ENCODE measurements at regions not wholly inside any gene's neighbourhood (a gene's known extent, or its start where the extent isn't known, plus 50 kb on each side); places are given as distances from the start of the nearest gene placed in this dataset.

DNA sequence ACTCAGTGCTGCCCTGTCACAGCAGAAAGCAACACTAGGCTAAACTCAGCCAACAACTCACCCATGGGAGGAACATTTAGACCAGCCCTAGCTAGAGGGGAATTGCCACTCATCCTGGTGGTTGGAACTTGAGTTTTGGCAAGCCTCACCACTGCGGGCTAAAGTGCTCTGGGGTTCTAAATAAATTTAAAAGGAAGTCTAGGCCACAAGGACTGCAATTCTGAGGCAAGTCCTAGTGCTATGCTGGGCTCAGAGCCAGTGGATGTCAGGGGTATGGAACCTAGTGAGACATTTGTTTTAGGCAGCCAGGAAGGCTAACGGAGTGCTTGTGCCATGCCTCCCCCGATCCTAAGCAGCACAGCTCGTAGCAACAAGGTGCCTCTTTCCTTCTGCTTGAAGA, 78.0 kb downstream of the RGS13 start:
- TF ChIP-seq, protein P1, sequence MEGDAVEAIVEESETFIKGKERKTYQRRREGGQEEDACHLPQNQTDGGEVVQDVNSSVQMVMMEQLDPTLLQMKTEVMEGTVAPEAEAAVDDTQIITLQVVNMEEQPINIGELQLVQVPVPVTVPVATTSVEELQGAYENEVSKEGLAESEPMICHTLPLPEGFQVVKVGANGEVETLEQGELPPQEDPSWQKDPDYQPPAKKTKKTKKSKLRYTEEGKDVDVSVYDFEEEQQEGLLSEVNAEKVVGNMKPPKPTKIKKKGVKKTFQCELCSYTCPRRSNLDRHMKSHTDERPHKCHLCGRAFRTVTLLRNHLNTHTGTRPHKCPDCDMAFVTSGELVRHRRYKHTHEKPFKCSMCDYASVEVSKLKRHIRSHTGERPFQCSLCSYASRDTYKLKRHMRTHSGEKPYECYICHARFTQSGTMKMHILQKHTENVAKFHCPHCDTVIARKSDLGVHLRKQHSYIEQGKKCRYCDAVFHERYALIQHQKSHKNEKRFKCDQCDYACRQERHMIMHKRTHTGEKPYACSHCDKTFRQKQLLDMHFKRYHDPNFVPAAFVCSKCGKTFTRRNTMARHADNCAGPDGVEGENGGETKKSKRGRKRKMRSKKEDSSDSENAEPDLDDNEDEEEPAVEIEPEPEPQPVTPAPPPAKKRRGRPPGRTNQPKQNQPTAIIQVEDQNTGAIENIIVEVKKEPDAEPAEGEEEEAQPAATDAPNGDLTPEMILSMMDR (IDR thresholded peaks at IDR 0.05; ENCODE audit: insufficient read depth, low read length, poor library complexity, severe bottlenecking): no peak
- Histone ChIP-seq H3K27me3 (ENCODE audit: control insufficient read depth, insufficient read depth, low read length) (no peaks in the 10 kb centered on the region), H3K36me3 (ENCODE audit: control insufficient read depth, insufficient read depth, low read length) (no peaks in the 10 kb centered on the region), H3K4me3 (ENCODE audit: low read depth, low read length) (no peak overlapping the region)
- no peak for DNase-seq (ENCODE audit: low read depth)

- DNase-seq (ENCODE audit: low read depth): no peak
Measured at GRCh38 chr1:192724670-192725069, 84.2 kb upstream of the RGS2 start.

DNA sequence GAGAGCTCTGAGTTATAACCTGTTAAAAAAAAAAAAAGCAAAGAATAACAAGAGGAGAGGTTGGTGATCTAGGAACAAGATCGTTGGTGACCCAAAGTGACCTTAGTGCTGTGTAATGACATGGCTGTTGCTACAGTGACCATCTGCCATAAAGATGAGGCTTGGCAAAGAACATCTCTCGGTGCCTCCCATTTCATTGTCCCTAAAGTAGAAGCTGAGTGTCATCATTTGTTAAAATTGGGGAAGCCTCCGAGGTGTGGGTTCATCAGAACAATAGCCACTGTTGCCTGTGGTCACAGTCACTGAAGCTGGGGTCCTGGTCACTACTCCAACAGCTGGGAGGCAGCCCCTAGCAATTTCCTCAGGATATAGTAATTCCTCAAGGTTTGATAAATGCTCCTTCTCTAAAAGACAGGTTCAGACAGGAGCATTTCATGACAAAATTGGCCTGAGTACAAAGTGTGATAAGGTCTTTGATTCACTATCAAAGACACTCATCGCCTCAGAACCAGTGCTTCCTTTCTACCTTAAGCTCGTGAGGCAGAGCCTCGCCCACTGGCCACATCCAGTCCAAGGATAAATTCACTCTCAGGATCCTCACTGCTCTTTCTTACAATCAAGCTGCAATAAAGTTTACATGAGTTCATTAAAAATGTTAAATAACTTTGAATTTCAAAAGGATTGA, 81.9 kb upstream of the RGS2 start:
- Histone ChIP-seq H3K36me3 (ENCODE audit: control insufficient read depth, insufficient read depth, low read length) (no peaks in the 10 kb centered on the region), H3K27me3 (ENCODE audit: control insufficient read depth, insufficient read depth, low read length) (no peaks in the 10 kb centered on the region), H3K4me3 (ENCODE audit: low read depth, low read length) (no peak overlapping the region)
- no peak for DNase-seq (ENCODE audit: low read depth)
- TF ChIP-seq, protein P1 (IDR thresholded peaks at IDR 0.05; ENCODE audit: insufficient read depth, low read length, poor library complexity, severe bottlenecking): no peak

More at GRCh38 chr1:192724670-192725069, 84.2 kb upstream of the RGS2 start:
- Histone ChIP-seq H3K4me3 (ENCODE audit: low read depth, low read length) (no peak overlapping the region), H3K27me3 (ENCODE audit: control insufficient read depth, insufficient read depth, low read length) (no peaks in the 10 kb centered on the region), H3K36me3 (ENCODE audit: control insufficient read depth, insufficient read depth, low read length) (no peaks in the 10 kb centered on the region)
- TF ChIP-seq, protein P1 (IDR thresholded peaks at IDR 0.05; ENCODE audit: insufficient read depth, low read length, poor library complexity, severe bottlenecking): no peak

- H3K27me3 ChIP-seq (ENCODE audit: control insufficient read depth, insufficient read depth, low read length): no peaks in the 10 kb centered on the region
- no peaks in the 10 kb centered on the region for H3K36me3 ChIP-seq (ENCODE audit: control insufficient read depth, insufficient read depth, low read length)
- H3K4me3 ChIP-seq (ENCODE audit: low read depth, low read length): no peak overlapping the region
- TF ChIP-seq, protein P1 (IDR thresholded peaks at IDR 0.05; ENCODE audit: insufficient read depth, low read length, poor library complexity, severe bottlenecking): no peak
- no peak for DNase-seq (ENCODE audit: low read depth)
Measured at GRCh38 chr1:192729500-192729899, 79.3 kb upstream of the RGS2 start.

- Histone ChIP-seq H3K4me3 (ENCODE audit: low read depth, low read length) (no peak overlapping the region), H3K27me3 (ENCODE audit: control insufficient read depth, insufficient read depth, low read length) (no peaks in the 10 kb centered on the region), H3K36me3 (ENCODE audit: control insufficient read depth, insufficient read depth, low read length) (no peaks in the 10 kb centered on the region)
- DNase-seq (ENCODE audit: low read depth): no peak
- TF ChIP-seq, protein P1 (IDR thresholded peaks at IDR 0.05; ENCODE audit: insufficient read depth, low read length, poor library complexity, severe bottlenecking): no peak
Measured at GRCh38 chr1:192730198-192730597, 78.6 kb upstream of the RGS2 start.

- no peak for DNase-seq (ENCODE audit: low read depth)
- TF ChIP-seq, protein P1 (IDR thresholded peaks at IDR 0.05; ENCODE audit: insufficient read depth, low read length, poor library complexity, severe bottlenecking): peak; percentile 18
- Histone ChIP-seq H3K36me3 (ENCODE audit: control insufficient read depth, insufficient read depth, low read length) (no peaks in the 10 kb centered on the region), H3K27me3 (ENCODE audit: control insufficient read depth, insufficient read depth, low read length) (no peaks in the 10 kb centered on the region), H3K4me3 (ENCODE audit: low read depth, low read length) (no peak overlapping the region)
Measured at GRCh38 chr1:192732787-192733186, 76.1 kb upstream of the RGS2 start.

Data from kidney epithelial cell (primary cell).